ENCODE measurements at regions not wholly inside any gene's neighbourhood (a gene's known extent, or its start where the extent isn't known, plus 50 kb on each side); places are given as distances from the start of the nearest gene placed in this dataset.

DNA sequence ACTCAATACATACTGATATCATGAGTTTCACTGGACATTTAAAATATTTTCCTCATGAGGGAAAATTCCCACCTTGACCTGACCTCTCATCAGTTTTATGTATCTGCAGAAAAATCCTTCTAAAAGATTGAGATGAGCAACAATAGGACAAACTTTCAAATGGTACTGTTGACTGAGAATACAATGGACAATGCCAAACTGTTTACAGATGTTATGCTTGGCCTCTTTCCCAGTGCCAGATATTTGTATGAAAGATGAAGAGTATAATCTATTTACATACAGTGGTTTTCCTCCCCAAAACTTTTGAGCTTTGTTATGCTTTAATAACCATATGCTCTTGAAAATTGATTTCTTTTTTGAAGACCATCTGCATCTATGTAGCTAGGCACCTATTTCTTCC lies 245.1 kb upstream of the RSPO3 start:
- TF ChIP-seq, protein P1, sequence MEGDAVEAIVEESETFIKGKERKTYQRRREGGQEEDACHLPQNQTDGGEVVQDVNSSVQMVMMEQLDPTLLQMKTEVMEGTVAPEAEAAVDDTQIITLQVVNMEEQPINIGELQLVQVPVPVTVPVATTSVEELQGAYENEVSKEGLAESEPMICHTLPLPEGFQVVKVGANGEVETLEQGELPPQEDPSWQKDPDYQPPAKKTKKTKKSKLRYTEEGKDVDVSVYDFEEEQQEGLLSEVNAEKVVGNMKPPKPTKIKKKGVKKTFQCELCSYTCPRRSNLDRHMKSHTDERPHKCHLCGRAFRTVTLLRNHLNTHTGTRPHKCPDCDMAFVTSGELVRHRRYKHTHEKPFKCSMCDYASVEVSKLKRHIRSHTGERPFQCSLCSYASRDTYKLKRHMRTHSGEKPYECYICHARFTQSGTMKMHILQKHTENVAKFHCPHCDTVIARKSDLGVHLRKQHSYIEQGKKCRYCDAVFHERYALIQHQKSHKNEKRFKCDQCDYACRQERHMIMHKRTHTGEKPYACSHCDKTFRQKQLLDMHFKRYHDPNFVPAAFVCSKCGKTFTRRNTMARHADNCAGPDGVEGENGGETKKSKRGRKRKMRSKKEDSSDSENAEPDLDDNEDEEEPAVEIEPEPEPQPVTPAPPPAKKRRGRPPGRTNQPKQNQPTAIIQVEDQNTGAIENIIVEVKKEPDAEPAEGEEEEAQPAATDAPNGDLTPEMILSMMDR (IDR thresholded peaks at IDR 0.05) = no peak

DNA sequence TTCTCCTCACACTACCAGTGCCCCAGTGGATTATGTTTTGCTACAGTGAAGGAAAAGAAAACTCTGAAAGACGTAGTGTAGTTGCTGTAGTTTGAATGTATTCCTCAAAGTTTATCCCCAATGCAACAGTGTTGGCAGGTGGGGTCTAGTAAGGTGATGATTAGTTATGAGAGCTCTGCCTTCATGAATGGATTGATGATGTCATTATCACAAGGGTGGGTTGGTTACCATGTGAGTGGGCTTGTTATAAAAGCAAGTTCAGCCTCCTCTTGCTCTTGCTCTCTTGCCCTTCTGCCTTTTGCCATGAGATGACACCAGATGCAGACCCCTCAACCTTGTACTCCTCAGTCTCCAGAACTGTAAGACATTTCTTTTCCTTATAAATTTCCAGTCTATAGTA lies 244.7 kb upstream of the RSPO3 start:
- TF ChIP-seq, protein P1 (IDR thresholded peaks at IDR 0.05) = no peak

DNA sequence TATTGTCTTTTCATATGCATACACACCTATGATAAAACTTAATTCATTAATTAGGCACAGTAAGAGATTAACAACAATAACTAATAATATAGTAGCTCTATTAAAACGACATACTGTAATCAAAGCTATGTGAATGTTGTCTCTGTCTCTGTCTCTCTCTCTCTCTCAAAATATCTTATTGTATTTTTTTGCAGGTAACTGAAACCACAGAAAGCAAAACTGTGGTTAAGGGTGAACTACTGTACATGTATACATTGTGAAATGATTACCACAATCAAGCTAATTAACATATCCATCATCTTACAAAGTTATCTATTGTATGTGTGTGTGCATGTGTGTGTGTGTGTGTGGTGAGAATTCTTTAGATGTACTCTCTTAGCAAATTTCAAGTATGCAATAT lies 242.0 kb upstream of the RSPO3 start:
- TF ChIP-seq, protein P1 (IDR thresholded peaks at IDR 0.05) = no peak

DNA sequence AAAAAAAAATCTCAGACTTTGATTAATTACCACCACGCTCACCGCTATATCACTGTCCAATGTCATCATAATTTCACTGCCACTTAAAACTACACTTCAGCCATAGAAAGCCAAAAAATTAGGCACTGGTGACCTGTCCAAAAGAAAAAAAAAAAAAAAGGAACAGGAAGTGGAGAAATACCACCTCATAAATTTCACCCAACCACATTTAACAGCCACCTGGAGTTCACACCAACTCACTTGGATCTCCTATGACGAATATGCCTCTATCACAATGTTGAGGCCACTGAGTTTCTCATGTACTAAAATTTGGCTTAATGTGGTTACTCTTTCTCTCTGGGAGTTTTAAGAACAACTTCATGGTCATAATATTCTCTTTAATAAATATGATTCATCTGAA lies 237.5 kb upstream of the RSPO3 start:
- TF ChIP-seq, protein P1 (IDR thresholded peaks at IDR 0.05) = no peak

DNA sequence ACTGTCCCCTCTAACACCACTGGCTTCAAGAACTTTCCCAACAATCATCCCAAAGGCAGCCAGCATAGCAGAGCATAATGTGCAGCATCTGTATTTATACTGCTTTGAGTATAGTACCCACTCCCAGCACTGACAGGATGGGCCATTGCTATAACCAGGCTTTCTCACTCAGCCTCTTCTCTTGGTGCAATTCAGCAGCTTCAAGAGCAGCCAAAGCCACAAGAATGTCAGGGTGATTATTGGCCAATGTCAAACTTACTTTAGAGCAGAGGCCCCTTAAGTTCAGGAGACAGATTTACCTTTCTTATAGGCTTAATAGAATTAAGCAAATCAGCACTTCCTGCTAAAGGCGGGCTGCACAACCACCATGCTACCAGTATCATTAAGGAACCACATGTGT lies 232.4 kb upstream of the RSPO3 start:
- TF ChIP-seq, protein P1 (IDR thresholded peaks at IDR 0.05) = no peak

DNA sequence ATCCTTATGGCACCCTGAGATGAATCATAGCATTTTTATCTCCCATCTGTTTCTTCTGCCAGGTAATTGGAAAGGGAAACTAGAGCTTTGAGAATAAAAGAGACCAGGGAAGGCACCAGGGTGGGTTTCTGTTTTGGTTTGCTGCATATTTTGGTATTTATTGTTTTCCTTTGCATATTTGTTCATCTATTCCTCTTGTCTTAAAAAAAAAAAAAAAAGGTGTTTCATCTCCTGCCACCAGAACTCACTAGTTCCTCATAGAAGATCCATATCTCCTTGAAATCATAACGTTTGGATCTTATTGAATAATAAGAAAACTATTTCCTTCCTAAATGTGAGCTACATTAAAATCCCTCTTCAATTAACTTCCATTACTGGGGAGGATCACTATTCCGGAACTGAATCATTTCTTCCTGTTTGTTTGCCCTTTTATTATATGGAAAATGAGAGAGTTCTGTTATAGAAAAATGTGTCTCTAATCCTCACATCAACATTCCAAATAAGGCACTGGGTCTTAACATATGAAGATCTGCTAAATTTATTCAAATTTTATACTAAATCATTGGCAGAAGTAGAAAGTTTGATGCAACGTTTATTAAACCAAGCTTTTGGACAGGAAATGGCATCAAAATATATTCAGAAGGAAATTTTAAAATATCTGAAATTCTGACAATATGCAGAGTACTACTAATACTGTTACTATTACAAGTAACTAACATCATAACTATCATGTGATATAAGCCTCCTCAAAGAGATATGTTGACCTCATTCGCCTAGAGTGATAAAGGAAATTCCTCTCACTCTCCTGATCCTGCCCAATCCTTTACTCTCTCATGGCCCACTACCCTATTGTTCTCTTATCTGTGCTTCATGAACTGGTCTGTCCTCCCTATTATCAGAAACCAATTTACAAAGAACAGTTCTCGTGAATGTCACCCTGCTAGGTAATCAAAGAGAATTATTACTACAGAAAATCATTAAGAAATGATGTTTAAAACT lies 229.4 kb upstream of the RSPO3 start:
- TF ChIP-seq, protein P1 (IDR thresholded peaks at IDR 0.05) = no peak

DNA sequence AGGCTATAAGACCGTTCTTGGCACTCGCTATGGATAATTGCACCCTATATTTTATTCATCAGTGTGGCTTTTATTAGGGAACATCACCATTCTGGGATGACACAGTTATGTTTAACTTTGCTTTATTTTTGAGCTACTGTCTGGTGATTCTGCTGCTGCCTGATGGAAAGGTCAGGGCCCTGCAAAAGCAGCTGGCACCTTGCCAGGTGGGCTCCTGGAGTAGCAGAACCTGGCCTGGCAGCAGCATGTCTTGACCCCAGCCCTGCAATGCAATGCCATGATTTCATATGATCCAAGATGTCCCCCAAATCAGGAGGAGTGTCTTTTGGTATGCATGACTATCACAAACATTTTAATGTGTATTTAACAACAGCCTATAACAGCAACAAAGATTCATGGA lies 228.4 kb upstream of the RSPO3 start:
- TF ChIP-seq, protein P1 (IDR thresholded peaks at IDR 0.05) = no peak

Measured in LNCAP (cell line).